ENCODE measurements at regions not wholly inside any gene's neighbourhood (a gene's known extent, or its start where the extent isn't known, plus 50 kb on each side); places are given as distances from the start of the nearest gene placed in this dataset.
"Not testable (repeated sequence)": the region's sequence is repeated elsewhere in the genome, so short reads cannot be mapped to it uniquely, and the experiment has no call there.

DNA sequence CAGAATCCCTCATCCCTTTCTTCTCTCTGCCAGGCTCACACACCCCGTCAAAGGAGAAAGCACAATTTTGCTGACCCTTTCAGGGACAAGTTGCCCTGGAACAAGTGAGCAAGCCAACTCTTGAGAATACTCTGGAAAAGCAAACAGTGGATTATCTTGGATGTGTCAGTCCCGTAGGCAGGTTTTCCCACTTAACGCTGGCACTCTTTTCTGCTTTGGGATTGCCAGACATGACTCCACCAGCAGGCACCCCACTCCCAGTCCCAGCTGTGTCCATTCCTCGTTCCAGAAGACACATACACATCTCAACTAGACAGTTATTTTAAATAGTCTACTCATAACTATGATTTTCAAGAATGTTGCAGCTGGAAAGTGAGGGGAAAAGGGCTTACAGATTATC, 145.5 kb upstream of the CDKN3 start:
- Histone ChIP-seq H3K36me3 (ENCODE audit: control insufficient read depth, insufficient read depth, low read length) (no peaks in the 10 kb centered on the region), H3K27ac (ENCODE audit: low read depth, low read length, severe bottlenecking) (no peak overlapping the region), H3K9me3 (ENCODE audit: control insufficient read depth, low read length) (no peaks in the 10 kb centered on the region), H3K4me1 (ENCODE audit: control insufficient read depth, insufficient read depth, low read length, poor library complexity, severe bottlenecking) (peaks cover 26% of the 10 kb centered on the region), H3K4me3 (ENCODE audit: extremely low read depth, insufficient read depth, low read length, poor library complexity, severe bottlenecking) (no peak overlapping the region)
- WGBS, 2 experiments (ENCODE audit: insufficient coverage in 2 of 2) = 90% methylated on average over 2 of the region's 4 CpGs

DNA sequence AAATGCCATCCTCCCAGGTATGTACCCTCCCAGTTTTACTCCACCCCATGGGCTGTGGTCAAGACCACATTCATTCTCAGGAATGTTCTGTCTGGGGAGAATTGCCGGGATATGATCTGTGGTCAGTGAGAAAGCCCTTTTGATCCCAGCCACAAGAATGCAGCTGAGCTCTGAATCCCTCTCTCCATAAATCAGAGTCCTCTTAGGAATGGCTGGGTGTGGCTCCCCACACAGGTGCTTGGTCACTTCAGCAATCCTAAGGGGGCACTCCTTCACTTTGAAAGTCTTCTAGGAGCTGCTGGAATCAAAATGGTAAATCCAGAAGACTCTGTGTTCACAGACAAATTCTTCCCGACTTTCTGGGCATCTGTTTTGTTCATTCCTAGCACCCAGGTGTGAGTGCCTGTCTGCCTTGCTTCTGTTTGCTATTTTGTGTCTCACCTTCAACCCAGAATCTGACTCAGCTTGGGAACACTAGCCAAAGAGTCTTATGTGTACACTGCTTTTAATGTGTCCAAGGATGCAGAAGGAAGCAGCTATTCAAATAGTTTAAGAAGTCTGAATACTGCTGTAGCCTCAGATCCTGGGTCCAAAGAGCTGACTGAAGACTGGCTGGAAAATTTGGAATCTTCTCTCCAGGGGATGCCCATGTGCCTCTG, 144.6 kb upstream of the CDKN3 start:
- no peak overlapping the region for H3K27ac ChIP-seq (ENCODE audit: low read depth, low read length, severe bottlenecking)
- 92 to 93% methylated on average over 1 of the region's 2 CpGs for WGBS, 2 experiments (ENCODE audit: insufficient coverage in 2 of 2)
- H3K4me1 ChIP-seq (ENCODE audit: control insufficient read depth, insufficient read depth, low read length, poor library complexity, severe bottlenecking) = peaks cover 30% of the 10 kb centered on the region
- H3K4me3 ChIP-seq (ENCODE audit: extremely low read depth, insufficient read depth, low read length, poor library complexity, severe bottlenecking) = no peak overlapping the region
- no peaks in the 10 kb centered on the region for H3K36me3 ChIP-seq (ENCODE audit: control insufficient read depth, insufficient read depth, low read length)
- H3K9me3 ChIP-seq (ENCODE audit: control insufficient read depth, low read length) = no peaks in the 10 kb centered on the region

DNA sequence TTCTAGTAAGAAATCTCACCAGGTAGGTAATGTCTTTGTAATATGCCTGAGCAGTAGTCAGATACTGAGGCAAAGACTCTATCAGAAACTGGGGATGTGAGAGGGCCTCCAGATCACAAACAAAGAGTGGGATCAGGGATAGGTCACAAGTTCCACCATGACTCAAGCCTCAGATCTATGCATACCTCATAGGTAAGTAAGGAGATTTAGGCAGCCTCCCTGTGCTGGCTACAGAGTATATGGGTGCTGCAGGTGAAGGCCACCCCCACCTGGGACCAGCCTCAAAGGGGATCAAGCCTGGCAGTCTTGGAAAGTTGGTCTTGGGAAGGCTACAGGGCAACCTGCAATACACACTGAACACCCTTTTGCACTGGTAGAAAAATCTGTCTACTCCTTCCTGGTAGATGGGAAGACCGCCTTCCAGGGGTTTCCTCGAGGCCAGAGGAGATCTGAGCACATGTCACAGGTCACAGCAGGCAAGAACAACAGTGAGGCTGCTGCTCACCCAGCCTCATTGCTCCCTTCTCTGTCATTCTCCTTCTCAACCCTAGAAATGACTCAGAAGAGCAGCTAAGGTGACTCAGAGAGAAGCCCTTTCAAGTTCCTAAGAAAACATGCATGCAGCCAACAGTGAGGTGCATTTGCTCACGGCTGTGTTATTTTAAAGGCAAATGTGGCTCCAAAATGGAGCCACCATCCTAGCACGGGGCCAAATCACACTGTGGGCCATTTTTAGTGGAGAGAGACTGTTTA, 143.4 kb upstream of the CDKN3 start:
- WGBS, 2 experiments (ENCODE audit: insufficient coverage in 2 of 2) = 59 to 87% methylated on average over 2 to 4 of the region's 4 CpGs
- Histone ChIP-seq H3K9me3 (ENCODE audit: control insufficient read depth, low read length) (no peaks in the 10 kb centered on the region), H3K27ac (ENCODE audit: low read depth, low read length, severe bottlenecking) (no peak overlapping the region), H3K4me3 (ENCODE audit: extremely low read depth, insufficient read depth, low read length, poor library complexity, severe bottlenecking) (no peak overlapping the region), H3K36me3 (ENCODE audit: control insufficient read depth, insufficient read depth, low read length) (no peaks in the 10 kb centered on the region), H3K4me1 (ENCODE audit: control insufficient read depth, insufficient read depth, low read length, poor library complexity, severe bottlenecking) (peaks cover 41% of the 10 kb centered on the region)

- Histone ChIP-seq H3K36me3 (ENCODE audit: control insufficient read depth, insufficient read depth, low read length) (no peaks in the 10 kb centered on the region), H3K4me3 (ENCODE audit: extremely low read depth, insufficient read depth, low read length, poor library complexity, severe bottlenecking) (no peak overlapping the region), H3K9me3 (ENCODE audit: control insufficient read depth, low read length) (no peaks in the 10 kb centered on the region), H3K27ac (ENCODE audit: low read depth, low read length, severe bottlenecking) (no peak overlapping the region), H3K4me1 (ENCODE audit: control insufficient read depth, insufficient read depth, low read length, poor library complexity, severe bottlenecking) (peaks cover 34% of the 10 kb centered on the region)
- 84 to 95% methylated on average over 7 to 8 of the region's 9 CpGs for WGBS, 2 experiments (ENCODE audit: insufficient coverage in 2 of 2)
Observed at GRCh38 chr14:54256156-54256555, 140.7 kb upstream of the CDKN3 start.

GRCh38 chr14:54257424-54257823, 139.4 kb upstream of the CDKN3 start:
- no CpG with 5 or more reads among the region's 3 CpGs for WGBS, 2 experiments (ENCODE audit: insufficient coverage in 2 of 2)
- H3K9me3 ChIP-seq (ENCODE audit: control insufficient read depth, low read length) = no peaks in the 10 kb centered on the region
- peak overlapping the region; percentile 67 for H3K27ac ChIP-seq (ENCODE audit: low read depth, low read length, severe bottlenecking)
- peaks cover 31% of the 10 kb centered on the region for H3K4me1 ChIP-seq (ENCODE audit: control insufficient read depth, insufficient read depth, low read length, poor library complexity, severe bottlenecking)
- no peak overlapping the region for H3K4me3 ChIP-seq (ENCODE audit: extremely low read depth, insufficient read depth, low read length, poor library complexity, severe bottlenecking)
- no peaks in the 10 kb centered on the region for H3K36me3 ChIP-seq (ENCODE audit: control insufficient read depth, insufficient read depth, low read length)

DNA sequence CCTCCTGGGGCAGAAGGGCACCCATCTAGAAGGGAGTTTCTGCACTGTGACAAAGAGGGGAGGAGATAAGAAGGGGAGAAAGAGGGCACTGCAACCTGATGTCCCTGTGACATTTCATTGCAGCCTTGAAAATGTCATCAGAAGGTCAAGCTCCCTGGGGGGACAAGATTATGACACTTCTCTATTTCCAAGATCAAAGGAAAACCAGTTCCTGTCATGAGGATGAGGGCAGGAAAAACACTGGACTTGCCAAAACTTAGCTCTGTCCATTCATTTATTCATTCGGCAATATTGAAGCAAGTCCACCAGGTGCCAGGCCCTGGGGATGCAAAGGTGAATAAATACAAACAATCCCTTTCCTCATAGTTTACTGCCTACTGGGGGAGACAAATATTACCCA, 138.4 kb upstream of the CDKN3 start:
- Histone ChIP-seq H3K4me3 (ENCODE audit: extremely low read depth, insufficient read depth, low read length, poor library complexity, severe bottlenecking) (no peak overlapping the region), H3K4me1 (ENCODE audit: control insufficient read depth, insufficient read depth, low read length, poor library complexity, severe bottlenecking) (peaks cover 23% of the 10 kb centered on the region), H3K9me3 (ENCODE audit: control insufficient read depth, low read length) (no peaks in the 10 kb centered on the region), H3K27ac (ENCODE audit: low read depth, low read length, severe bottlenecking) (no peak overlapping the region), H3K36me3 (ENCODE audit: control insufficient read depth, insufficient read depth, low read length) (no peaks in the 10 kb centered on the region)
- no CpG with 5 or more reads among the region's 1 CpG for WGBS, 2 experiments (ENCODE audit: insufficient coverage in 2 of 2)

DNA sequence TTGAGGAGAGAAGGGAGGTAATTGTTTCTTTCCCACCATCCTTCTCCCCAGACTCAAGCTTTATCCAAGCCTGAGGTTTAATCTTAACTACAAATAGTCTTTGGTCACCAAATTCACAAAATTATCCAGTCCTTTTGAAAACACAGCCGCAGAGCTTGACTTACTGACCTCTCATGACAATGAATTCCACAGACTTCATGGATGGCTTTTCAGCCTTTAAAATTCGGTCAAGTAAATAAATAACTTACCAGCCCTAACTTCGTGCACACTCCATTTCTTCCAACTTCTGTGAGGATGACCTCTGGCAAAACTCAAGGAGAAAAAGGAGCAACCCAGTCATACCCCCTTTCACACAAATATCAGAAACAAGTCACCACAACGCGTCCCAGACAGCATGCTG, 137.0 kb upstream of the CDKN3 start:
- Histone ChIP-seq H3K4me3 (ENCODE audit: extremely low read depth, insufficient read depth, low read length, poor library complexity, severe bottlenecking) (no peak overlapping the region), H3K9me3 (ENCODE audit: control insufficient read depth, low read length) (no peaks in the 10 kb centered on the region), H3K36me3 (ENCODE audit: control insufficient read depth, insufficient read depth, low read length) (no peaks in the 10 kb centered on the region), H3K27ac (ENCODE audit: low read depth, low read length, severe bottlenecking) (no peak overlapping the region), H3K4me1 (ENCODE audit: control insufficient read depth, insufficient read depth, low read length, poor library complexity, severe bottlenecking) (peaks cover 18% of the 10 kb centered on the region)
- WGBS, 2 experiments (ENCODE audit: insufficient coverage in 2 of 2) = 90 to 94% methylated on average over 2 of the region's 5 CpGs

DNA sequence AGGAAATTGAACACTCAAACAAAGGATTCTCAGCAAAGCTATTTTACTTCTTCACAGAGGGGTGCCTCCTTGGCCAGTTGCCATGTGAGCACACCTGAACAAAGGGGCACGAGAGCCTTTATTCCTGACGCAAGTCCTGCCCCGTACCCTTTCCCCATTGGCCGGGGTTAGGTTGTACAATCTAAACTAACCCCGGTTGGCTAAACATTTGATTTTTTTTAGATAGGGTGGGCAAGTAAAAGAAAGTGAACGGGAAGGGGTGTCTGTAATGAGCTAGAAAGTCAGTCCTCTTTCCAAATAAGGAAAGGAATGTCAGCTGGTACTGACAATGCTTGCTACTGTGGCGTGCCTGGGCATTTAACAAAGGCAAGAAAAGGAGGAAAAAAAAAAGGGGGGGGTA, 135.5 kb upstream of the CDKN3 start:
- peaks cover 18% of the 10 kb centered on the region for H3K4me1 ChIP-seq (ENCODE audit: control insufficient read depth, insufficient read depth, low read length, poor library complexity, severe bottlenecking)
- WGBS, 2 experiments (ENCODE audit: insufficient coverage in 2 of 2) = 76 to 79% methylated on average over 3 to 6 of the region's 7 CpGs
- H3K4me3 ChIP-seq (ENCODE audit: extremely low read depth, insufficient read depth, low read length, poor library complexity, severe bottlenecking) = no peak overlapping the region

DNA sequence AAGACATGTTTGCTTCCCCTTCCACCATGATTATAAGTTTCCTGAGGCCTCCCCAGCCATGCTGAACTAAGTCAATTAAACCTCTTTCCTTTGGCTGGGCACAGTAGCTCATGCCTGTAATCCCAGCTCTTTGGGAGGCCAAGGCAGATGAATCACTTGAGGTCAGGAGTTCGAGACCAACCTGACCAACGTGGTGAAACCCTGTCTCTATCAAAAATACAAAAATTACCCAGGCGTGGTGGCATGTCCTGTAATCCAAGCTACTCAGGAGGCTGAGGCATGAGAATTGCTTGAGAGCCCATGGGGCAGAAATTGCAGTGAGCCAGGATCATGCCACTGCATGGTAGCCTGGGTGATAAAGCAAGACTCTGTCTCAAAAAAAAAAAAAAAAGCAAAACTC, 130.2 kb upstream of the CDKN3 start:
- H3K27ac ChIP-seq (ENCODE audit: low read depth, low read length, severe bottlenecking); H3K9me3 ChIP-seq (ENCODE audit: control insufficient read depth, low read length); H3K36me3 ChIP-seq (ENCODE audit: control insufficient read depth, insufficient read depth, low read length); H3K4me1 ChIP-seq (ENCODE audit: control insufficient read depth, insufficient read depth, low read length, poor library complexity, severe bottlenecking); H3K4me3 ChIP-seq (ENCODE audit: extremely low read depth, insufficient read depth, low read length, poor library complexity, severe bottlenecking): not testable (repeated sequence)
- WGBS, 2 experiments (ENCODE audit: insufficient coverage in 2 of 2) = 92 to 100% methylated on average over 2 of the region's 3 CpGs

More for the DNA sequence above, 135.5 kb upstream of the CDKN3 start:
- Histone ChIP-seq H3K36me3 (ENCODE audit: control insufficient read depth, insufficient read depth, low read length) (no peaks in the 10 kb centered on the region), H3K9me3 (ENCODE audit: control insufficient read depth, low read length) (no peaks in the 10 kb centered on the region), H3K27ac (ENCODE audit: low read depth, low read length, severe bottlenecking) (no peak overlapping the region)

DNA sequence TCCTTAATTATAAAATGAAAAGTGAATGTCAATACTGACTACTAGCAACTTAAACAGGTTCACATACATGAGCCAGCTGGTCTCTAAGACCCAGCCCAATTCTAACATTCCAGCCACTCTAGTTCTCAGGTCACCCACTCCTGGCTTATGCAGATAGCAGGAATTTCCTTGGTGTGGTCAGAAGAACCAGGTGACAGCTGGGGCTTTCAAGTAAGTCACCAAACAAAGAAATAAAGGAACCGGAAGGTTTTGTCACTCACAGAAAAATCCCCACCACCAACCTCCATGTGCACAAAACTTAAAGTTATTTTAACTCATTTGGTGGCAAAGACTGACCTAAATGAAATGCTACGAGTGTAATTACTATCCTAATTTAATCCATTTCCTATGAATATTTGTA, 129.6 kb upstream of the CDKN3 start:
- Histone ChIP-seq H3K4me1 (ENCODE audit: control insufficient read depth, insufficient read depth, low read length, poor library complexity, severe bottlenecking) (no peaks in the 10 kb centered on the region), H3K4me3 (ENCODE audit: extremely low read depth, insufficient read depth, low read length, poor library complexity, severe bottlenecking) (no peak overlapping the region), H3K36me3 (ENCODE audit: control insufficient read depth, insufficient read depth, low read length) (no peaks in the 10 kb centered on the region), H3K27ac (ENCODE audit: low read depth, low read length, severe bottlenecking) (no peak overlapping the region), H3K9me3 (ENCODE audit: control insufficient read depth, low read length) (no peaks in the 10 kb centered on the region)
- WGBS, 2 experiments (ENCODE audit: insufficient coverage in 2 of 2) = no CpG with 5 or more reads among the region's 2 CpGs
